Dermis microvascular lymphatic vessel endothelial cell (primary cell): ENCODE measurements at regions not wholly inside any gene's neighbourhood (a gene's known extent, or its start where the extent isn't known, plus 50 kb on each side); places are given as distances from the start of the nearest gene placed in this dataset.

Experiments used
- DNase-seq, 2 donors: peaks; one replicate each; pipeline versions ENCODE4 v3.0.0 to v3.0.0-alpha.2; 2010; ENCODE audit warnings: low read depth in 2 of 2

GRCh38 chr3:162122405-162122804 lies 625.8 kb downstream of the OTOL1 start:
- DNase-seq: no peak

GRCh38 chr3:162125790-162126189 lies 629.2 kb downstream of the OTOL1 start:
- no peak for DNase-seq

DNA sequence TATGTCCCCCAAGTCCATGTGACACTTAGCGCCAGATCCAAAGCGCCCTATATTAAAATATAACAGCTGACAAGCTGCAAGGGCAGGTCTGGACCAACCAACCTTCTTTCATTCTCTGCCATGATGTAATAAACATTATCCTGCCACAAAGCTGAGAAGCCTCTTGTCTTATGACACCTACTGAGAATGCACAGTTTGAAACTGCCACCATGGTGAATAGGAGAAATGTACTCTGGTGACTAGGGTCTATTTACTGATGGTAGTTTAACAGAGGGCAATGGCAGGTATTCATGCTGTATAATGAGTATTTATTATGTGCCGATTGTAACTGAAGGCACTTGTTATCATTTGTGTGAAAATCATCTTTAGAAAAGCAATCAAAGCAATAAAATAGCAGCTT lies 634.0 kb downstream of the OTOL1 start:
- DNase-seq: no peak

DNA sequence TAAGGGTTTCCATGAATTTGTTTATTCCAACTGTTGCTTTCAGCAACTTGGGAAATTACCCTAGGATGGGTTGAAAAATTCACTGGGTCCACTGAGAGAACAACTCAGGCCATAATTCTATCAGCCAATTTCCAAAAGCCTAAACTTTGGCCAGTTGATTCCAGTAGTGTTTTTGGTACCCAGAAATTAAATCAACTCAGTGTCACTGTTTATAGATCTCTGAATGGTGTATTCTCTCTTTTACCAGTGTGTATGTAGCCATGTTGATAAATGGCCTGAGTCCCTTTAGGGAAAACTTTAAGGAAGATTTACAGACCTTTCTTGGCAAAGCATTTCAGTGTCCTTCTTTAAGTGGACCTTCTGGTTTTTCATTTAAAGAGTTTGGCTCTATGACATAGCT lies 636.4 kb downstream of the OTOL1 start:
- no peak for DNase-seq

DNA sequence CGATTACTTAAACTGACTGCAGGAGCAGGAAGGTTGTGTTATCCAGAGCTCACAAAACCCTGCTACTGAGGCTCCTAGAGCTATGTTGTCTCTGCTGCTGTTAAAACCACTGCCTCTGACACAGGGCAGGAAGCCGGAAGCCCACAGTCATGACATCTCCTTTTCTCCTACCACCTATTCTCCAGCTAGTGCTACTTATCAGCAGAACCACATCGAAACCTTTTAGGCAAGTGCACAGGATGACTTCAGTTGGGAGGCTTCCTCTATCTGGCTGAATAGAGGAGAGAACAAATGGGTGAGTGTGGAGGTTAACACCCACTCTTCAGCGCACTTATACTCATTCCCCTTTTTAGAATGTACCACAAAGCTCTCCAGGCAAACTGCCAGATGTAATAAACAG lies 638.0 kb downstream of the OTOL1 start:
- no peak for DNase-seq

GRCh38 chr3:162136136-162136535 lies 639.5 kb downstream of the OTOL1 start:
- no peak for DNase-seq

GRCh38 chr3:162138509-162138908 lies 641.9 kb downstream of the OTOL1 start:
- no peak for DNase-seq

GRCh38 chr3:162139841-162140240 lies 643.2 kb downstream of the OTOL1 start:
- no peak for DNase-seq

DNA sequence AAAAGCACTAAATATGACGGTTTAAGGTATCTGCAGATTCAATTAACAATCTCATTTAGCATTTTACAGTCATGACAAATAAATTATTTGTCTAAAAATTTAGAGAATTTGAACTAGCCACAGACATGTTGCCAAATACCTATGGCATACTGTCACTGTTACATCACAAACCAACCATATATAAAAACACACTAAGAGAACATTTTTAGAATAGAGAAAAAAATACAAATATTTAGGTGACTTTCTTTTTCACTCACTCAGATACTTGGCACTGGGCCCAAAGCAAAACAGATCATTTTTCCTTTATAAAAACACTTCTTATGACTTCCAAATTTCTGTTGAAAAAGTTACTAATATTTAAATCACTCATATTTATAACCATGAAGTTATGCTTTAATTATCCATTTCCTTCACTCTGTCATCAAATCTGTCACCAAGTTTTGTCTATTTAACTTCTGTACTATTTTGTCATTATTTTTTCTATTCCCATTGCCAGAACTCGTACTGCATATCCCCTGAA lies 644.7 kb downstream of the OTOL1 start:
- no peak for DNase-seq

- no peak for DNase-seq
Observed at GRCh38 chr3:162142511-162142910, 645.9 kb downstream of the OTOL1 start.

- DNase-seq: no peak
Observed at GRCh38 chr3:162143180-162143579, 646.6 kb downstream of the OTOL1 start.

DNA sequence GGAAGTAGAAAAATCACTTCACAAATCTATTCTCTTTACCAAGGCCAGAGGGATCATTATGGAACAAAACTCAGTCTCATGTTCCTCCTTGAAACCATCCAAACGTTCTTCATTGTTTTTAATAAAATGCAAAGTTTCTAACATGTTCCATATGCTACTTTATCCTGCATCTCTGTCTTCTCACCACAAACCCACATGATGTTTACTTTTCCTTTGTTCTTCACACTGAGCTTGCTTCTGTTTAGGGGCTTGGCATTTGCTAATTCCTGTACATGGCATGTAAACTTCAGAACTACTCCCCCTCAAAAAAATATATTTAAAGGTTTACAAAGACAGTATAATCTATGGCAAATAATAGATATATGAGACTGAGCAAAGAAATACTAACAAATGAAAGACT lies 651.4 kb downstream of the OTOL1 start:
- no peak for DNase-seq

DNA sequence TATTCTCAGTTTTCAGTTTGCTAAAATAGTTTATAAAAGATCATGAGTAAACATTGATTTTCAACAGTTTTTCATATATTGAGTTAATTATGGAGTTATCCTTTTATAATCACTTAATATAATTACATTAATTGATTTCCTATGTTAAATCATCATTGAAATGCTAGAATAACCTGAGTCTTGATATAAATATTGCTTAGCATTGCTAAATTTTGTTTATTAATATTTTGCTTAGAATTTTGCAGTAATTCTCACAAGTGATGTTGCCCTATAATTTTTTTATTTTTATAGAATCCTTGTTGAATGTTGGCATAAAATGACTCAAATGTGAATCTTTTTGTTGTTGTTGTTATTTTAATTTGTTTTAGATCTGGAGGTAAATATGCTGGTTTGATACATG lies 654.2 kb downstream of the OTOL1 start:
- no peak for DNase-seq

DNA sequence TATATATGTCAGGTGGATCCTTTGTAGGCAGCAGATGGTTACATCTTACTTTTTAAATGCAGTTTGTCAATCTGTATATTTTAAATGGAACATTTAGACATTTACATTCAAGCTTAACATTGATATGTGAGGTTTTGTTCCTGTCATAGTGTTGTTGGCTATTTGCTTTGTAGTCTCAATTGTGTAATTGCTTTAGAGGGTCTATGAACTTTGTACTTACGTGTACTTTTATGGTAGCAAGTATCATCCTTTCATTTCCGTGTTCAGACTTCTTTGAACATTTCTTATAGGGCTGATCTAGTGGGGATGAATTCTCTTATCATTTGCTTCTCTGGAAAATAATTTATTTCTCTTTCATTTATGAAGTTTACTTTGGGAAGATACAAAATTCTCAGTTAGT lies 656.0 kb downstream of the OTOL1 start:
- no peak for DNase-seq

DNA sequence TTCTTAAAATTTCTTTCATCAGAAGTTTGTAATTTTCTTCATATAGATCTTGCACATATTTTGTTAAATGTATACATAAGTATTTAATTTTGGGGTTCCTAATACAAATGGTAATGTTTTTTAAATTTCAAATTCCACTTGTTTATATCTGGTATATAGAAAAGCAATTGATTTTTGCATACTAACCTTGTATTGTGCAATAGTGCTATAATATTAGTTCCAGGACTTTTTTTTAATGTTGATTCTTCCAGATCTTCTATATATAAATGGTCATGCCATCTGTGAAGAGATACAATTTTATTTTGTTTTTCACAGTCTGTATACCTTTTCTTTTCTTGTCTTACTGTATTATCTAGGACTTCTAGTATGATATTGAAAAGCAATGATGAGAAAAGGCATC lies 665.0 kb downstream of the OTOL1 start:
- no peak for DNase-seq

GRCh38 chr3:162165346-162165745 lies 668.7 kb downstream of the OTOL1 start:
- no peak for DNase-seq

- no peak for DNase-seq
Observed at GRCh38 chr3:162166543-162166942, 669.9 kb downstream of the OTOL1 start.

DNA sequence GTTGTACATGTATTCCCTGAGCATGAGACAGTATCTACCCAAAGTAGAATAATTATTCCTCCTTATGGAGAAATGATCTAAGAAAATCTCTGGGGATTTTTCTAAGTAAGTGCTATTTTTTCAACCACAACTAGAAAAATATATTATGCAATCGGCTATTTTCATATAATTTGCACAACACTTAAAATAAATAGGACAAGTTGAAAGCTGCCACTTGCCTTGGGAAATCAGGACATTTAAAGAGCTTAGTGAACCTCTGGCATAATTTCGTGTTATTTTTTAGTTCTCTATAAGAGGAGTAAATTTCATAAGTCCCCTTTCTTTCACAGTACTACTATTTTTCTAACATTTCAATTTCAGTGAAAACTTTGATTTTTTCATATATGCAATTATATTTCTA lies 672.1 kb downstream of the OTOL1 start:
- no peak for DNase-seq

GRCh38 chr3:162170581-162170980 lies 674.0 kb downstream of the OTOL1 start:
- no peak for DNase-seq

DNA sequence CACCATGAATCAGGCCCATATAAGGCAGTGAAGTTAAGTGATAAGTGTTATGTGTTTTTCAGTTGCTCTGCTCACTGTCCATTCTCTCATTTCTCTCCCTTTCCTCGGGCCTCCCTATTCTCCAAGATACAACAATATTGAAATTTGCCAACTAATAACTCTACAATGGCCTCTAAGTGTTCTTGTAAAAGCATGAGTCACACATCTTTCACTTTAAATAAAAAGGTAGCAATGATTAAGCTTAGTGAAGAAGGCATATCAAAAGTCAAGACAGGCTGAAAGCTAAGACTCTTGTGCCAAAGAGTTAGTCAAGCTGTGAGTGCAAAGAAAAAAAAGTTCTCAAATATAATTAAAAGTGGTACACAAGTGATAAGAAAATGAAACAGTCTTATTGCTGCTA lies 675.4 kb downstream of the OTOL1 start:
- no peak for DNase-seq

- no peak for DNase-seq
Observed at GRCh38 chr3:162175145-162175544, 678.5 kb downstream of the OTOL1 start.

DNA sequence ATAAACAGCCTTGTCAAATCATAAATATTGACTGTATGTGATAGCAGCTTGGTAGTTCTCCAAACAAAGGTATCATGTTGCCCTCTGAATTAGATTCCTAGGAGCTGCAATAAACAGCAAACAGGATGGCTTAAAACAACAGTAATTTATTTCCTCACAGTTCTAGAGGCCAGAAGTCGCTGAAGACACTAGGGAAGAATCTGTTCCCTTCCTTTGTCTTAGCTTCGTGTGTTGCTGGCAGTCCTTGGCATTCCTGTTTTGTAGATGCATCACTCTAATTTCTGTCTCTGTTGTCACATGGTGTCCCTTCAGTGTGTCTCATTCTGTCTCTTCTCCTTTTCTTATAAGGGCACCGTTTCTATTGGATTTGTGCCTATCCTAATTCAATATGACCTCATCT lies 679.3 kb downstream of the OTOL1 start:
- no peak for DNase-seq

- DNase-seq: no peak
Observed at GRCh38 chr3:162183440-162183839, 686.8 kb downstream of the OTOL1 start.

DNA sequence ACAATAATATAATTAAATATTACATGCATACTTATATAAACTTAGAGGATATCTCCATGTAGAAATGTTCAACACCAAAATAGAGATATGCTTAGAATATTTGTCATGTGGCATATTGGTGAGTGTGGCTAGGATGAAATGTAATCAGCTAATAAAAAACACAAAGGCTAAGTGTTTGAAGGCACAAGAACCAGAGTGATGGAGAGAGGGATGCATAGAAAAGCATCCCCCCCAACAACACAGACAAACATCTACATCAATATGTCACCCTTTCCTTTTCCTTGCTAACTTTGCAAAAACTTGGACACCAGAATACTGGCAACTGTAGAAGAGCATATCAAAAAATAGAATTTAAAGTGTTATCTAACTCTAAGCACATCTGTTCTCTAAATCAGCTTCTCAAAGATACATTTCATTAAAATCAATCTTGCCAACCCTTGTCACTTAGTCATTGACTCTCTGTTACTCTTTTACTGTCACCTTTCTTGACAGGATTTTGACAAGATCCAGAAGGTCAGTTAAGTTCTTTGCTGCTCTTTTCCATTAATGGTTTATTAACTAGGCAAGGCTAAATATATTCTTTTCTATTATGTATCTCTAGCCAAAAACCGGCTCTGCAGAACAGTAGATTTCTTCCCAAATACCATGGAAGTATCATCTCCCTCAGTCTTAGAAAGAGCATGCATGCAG lies 695.9 kb downstream of the OTOL1 start:
- no peak for DNase-seq
